PC-9 (cell line): ENCODE measurements at regions not wholly inside any gene's neighbourhood (a gene's known extent, or its start where the extent isn't known, plus 50 kb on each side); places are given as distances from the start of the nearest gene placed in this dataset.
"Not testable (repeated sequence)": the region's sequence is repeated elsewhere in the genome, so short reads cannot be mapped to it uniquely, and the experiment has no call there.

Experiments used
- BruUV-seq: library from RNA; stranded (reverse); fragments of 400-500 nt; replicated peaks from 2 replicates; lab custom pipeline; 2021; lab: Mats Ljungman, UMichigan
- CTCF ChIA-PET: fragments of 300-600 bp; sonication (Branson Sonifier 250); formaldehyde crosslinking; loops from one replicate; lab custom pipeline; 2022; ENCODE audit warnings: antibody characterized with exemption; lab: Charles Lee
- POLR2A ChIA-PET: fragments of 300-600 bp; sonication (Branson Sonifier 250); formaldehyde crosslinking; loops from one replicate; lab custom pipeline; 2022; ENCODE audit warnings: antibody characterized with exemption; ENCODE audit not compliant: unreplicated experiment; lab: Charles Lee
- DNase-seq, 2 experiments: peaks; one replicate each; pipeline versions ENCODE4 v3.0.0 to v3.0.0-alpha.2; 2015 to 2022; ENCODE audit warnings: mixed read lengths in 1 of 2
- H2AFZ ChIP-seq: fragments of 200-600 bp; sonication (generic); 2 replicates; pipeline ENCODE4 v1.8.1; 2017; ENCODE audit warnings: antibody characterized with exemption
- H3F3A ChIP-seq: fragments of 200-600 bp; sonication (generic); 2 replicates; pipeline ENCODE4 v1.8.1; 2017; ENCODE audit warnings: antibody characterized with exemption, mild to moderate bottlenecking, low read depth; ENCODE audit not compliant: insufficient read depth
- H3K27ac ChIP-seq: fragments of 200-600 bp; sonication (generic); 2 replicates; pipeline ENCODE4 v1.6.1; 2016; ENCODE audit warnings: mixed run types
- H3K27me3 ChIP-seq: fragments of 200-600 bp; sonication (generic); 2 replicates; pipeline ENCODE4 v1.6.1; 2016; ENCODE audit warnings: low read depth, mixed run types; ENCODE audit not compliant: insufficient read depth
- H3K36me3 ChIP-seq: fragments of 200-600 bp; sonication (generic); 2 replicates; pipeline ENCODE4 v1.6.1; 2016; ENCODE audit warnings: low read depth, mixed run types
- H3K4me1 ChIP-seq: fragments of 200-600 bp; sonication (generic); replicated peaks from 2 replicates; pipeline ENCODE4 v1.6.1; 2016; ENCODE audit warnings: mixed run types; ENCODE audit not compliant: insufficient read depth
- H3K4me2 ChIP-seq: fragments of 200-600 bp; sonication (generic); 2 replicates; pipeline ENCODE4 v1.6.1; 2017; ENCODE audit warnings: mixed run types
- H3K4me3 ChIP-seq: fragments of 200-600 bp; sonication (generic); 2 replicates; pipeline ENCODE4 v1.6.1; 2016; ENCODE audit warnings: mixed run types
- H3K79me2 ChIP-seq: fragments of 200-600 bp; sonication (generic); 2 replicates; pipeline ENCODE4 v1.6.1; 2017; ENCODE audit warnings: low read depth, mixed run types
- H3K9me2 ChIP-seq: fragments of 200-600 bp; sonication (generic); 2 replicates; pipeline ENCODE4 v1.8.1; 2017; ENCODE audit warnings: mild to moderate bottlenecking; ENCODE audit not compliant: insufficient read depth
- H3K9me3 ChIP-seq: fragments of 200-600 bp; sonication (generic); 2 replicates; pipeline ENCODE4 v1.8.1; 2016; ENCODE audit warnings: low read depth; ENCODE audit not compliant: insufficient read depth
- H4K20me1 ChIP-seq: fragments of 200-600 bp; sonication (generic); 2 replicates; pipeline ENCODE4 v1.8.1; 2017; ENCODE audit not compliant: insufficient read depth
- EZH2 ChIP-seq: fragments of 200-600 bp; sonication (generic); IDR thresholded peaks from 2 replicates; pipeline ENCODE4 v1.8.0; 2017; ENCODE audit warnings: antibody characterized with exemption, low read depth
- intact Hi-C: fragments of 100-400 bp; cut with micrococcal nuclease; formaldehyde crosslinking; loops from one replicate; pipeline ENCODE4 v1.10.0; 2022; ENCODE audit not compliant: unreplicated experiment
- TF ChIP-seq, protein P1 (sequence below): fragments of 200-600 bp; sonication (generic); conservative IDR thresholded peaks from 2 replicates; pipeline ENCODE4 v1.6.1; 2017; ENCODE audit warnings: mixed run types, antibody characterized with exemption, mild to moderate bottlenecking, moderate library complexity

DNA sequence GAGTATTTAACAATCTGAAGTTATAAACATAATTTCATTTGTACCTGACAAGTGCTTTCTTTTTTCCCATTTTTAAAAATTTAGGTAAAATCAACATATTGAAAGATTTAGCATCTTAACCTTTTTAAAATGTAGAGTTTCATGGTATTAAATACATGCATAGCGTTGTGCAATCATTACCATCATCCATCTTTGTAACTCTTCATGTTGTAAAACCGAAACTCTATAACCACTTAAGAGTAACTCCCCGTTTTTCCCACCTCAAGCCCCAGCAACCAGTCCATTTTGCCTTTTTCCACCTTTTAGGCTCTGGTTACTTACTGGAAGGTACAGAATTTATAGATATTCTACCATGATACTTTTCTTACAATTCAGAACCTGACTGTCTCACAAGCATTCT lies 892.5 kb downstream of the DNAJB9 start:
- no TSS peak for BruUV-seq
- no peaks in the 10 kb centered on the region for H4K20me1 ChIP-seq

DNA sequence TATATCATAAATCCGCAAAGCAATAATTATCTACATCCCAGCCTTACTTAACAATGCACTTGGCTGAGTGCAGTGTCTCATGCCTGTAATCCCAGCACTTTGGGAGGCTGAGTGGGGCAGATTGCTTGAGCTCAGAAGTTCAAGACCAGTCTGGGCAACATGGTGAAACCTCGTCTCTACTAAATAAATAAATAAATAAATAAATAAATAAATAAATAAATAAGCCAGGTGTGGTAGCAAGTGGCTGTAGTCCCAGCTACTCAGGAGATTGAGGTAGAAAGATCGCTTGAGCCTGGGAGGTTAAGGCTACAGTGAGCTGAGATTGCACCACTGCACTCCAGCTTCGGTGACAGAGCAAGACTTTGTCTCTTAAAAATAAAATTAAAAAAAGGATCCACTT lies 898.1 kb downstream of the DNAJB9 start:
- H3F3A ChIP-seq, CTCF ChIA-PET, DNase-seq, H3K27ac ChIP-seq, BruUV-seq, H3K9me3 ChIP-seq, H3K9me2 ChIP-seq, H3K4me1 ChIP-seq, H3K4me3 ChIP-seq, H2AFZ ChIP-seq, H3K36me3 ChIP-seq, H3K79me2 ChIP-seq, H3K4me2 ChIP-seq, H4K20me1 ChIP-seq, intact Hi-C loops, H3K27me3 ChIP-seq: not testable (repeated sequence)
- POLR2A ChIA-PET: interaction anchor here (0.6 kb wide), 1 partner anchor 875 kb away, joined by 3 read pairs; no protein-coding TSS in a partner anchor

More for the DNA sequence above, 892.5 kb downstream of the DNAJB9 start:
- ChIA-PET POLR2A (no interaction called here), CTCF (no interaction called here)
- Histone ChIP-seq H3K9me2 (no peaks in the 10 kb centered on the region), H3K4me1 (no peaks in the 10 kb centered on the region), H3K9me3 (no peaks in the 10 kb centered on the region), H3K4me3 (no peak overlapping the region), H3K79me2 (no peaks in the 10 kb centered on the region), H3K36me3 (no peaks in the 10 kb centered on the region), H3K4me2 (no peak overlapping the region), H3F3A (no peaks in the 10 kb centered on the region), H3K27ac (no peak overlapping the region), H2AFZ (no peak overlapping the region; the same call in 1 of the 2 replicates), H3K27me3 (no peaks in the 10 kb centered on the region)
- intact Hi-C loops: no loop called here
- TF ChIP-seq EZH2: no peak
- TF ChIP-seq, protein P1, sequence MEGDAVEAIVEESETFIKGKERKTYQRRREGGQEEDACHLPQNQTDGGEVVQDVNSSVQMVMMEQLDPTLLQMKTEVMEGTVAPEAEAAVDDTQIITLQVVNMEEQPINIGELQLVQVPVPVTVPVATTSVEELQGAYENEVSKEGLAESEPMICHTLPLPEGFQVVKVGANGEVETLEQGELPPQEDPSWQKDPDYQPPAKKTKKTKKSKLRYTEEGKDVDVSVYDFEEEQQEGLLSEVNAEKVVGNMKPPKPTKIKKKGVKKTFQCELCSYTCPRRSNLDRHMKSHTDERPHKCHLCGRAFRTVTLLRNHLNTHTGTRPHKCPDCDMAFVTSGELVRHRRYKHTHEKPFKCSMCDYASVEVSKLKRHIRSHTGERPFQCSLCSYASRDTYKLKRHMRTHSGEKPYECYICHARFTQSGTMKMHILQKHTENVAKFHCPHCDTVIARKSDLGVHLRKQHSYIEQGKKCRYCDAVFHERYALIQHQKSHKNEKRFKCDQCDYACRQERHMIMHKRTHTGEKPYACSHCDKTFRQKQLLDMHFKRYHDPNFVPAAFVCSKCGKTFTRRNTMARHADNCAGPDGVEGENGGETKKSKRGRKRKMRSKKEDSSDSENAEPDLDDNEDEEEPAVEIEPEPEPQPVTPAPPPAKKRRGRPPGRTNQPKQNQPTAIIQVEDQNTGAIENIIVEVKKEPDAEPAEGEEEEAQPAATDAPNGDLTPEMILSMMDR: no peak
- no peak for DNase-seq

DNA sequence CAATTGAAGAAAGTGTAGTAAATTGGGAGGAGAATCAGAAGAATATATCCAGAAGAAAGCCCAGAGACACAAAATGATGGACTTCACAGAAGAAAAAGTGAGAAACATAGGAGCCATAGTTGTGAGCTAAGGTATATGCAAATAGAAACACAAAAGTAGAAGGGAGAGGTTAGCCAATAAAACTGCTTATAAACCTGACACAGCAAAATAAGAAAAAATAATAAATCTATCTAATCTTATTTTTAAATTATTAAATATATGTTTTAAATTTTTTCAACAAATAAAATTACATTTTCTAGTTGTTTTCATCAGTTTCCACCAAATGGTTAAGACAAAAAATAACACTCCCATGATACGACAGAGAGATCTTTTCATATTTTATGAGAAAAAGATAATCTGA lies 903.5 kb downstream of the DNAJB9 start:
- Histone ChIP-seq H3K27ac (no peak overlapping the region), H3K4me2 (no peak overlapping the region), H3K79me2 (no peaks in the 10 kb centered on the region), H3K4me3 (no peak overlapping the region), H3F3A (no peaks in the 10 kb centered on the region), H3K4me1 (no peaks in the 10 kb centered on the region), H3K9me2 (no peaks in the 10 kb centered on the region), H3K36me3 (no peaks in the 10 kb centered on the region), H2AFZ (no peak overlapping the region), H3K9me3 (no peaks in the 10 kb centered on the region), H3K27me3 (no peaks in the 10 kb centered on the region), H4K20me1 (no peaks in the 10 kb centered on the region)
- no peak for TF ChIP-seq EZH2
- TF ChIP-seq, protein P1: no peak
- POLR2A ChIA-PET: no interaction called here
- intact Hi-C loops: no loop called here
- no TSS peak for BruUV-seq
- CTCF ChIA-PET: no interaction called here
- no peak for DNase-seq

DNA sequence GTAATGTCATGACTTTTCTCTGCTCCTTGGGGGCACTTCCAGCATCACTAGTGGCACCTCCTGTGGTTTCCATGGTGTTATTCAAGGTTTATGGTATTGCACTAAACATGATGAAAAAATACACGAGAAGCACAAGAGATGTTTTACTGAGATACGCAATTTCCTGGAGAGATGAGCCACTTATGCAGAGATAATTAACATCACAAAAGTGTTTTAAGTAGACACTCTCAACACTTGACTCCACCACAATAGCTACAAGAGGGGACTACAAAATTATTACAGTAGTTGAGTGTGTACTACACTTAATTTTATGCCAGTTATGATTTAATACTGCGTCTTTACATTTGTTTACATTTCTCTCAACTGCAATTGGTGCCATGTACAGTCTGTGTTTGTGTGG lies 906.7 kb downstream of the DNAJB9 start:
- Histone ChIP-seq H3K9me3 (no peaks in the 10 kb centered on the region), H3K36me3 (no peaks in the 10 kb centered on the region), H3K4me1 (no peaks in the 10 kb centered on the region), H3F3A (no peaks in the 10 kb centered on the region), H3K27ac (no peak overlapping the region), H3K9me2 (no peaks in the 10 kb centered on the region), H3K4me3 (no peak overlapping the region), H4K20me1 (no peaks in the 10 kb centered on the region), H3K4me2 (no peak overlapping the region), H2AFZ (no peak overlapping the region), H3K27me3 (no peaks in the 10 kb centered on the region), H3K79me2 (no peaks in the 10 kb centered on the region)
- intact Hi-C loops: no loop called here
- BruUV-seq: no TSS peak
- POLR2A ChIA-PET: no interaction called here
- no peak for DNase-seq
- TF ChIP-seq, protein P1: no peak
- TF ChIP-seq EZH2: no peak
- CTCF ChIA-PET: no interaction called here
